Esophagus squamous epithelium (tissue), 5 donors: ENCODE measurements at regions not wholly inside any gene's neighbourhood (a gene's known extent, or its start where the extent isn't known, plus 50 kb on each side); places are given as distances from the start of the nearest gene placed in this dataset.

Source experiments
- DNase-seq: peaks from one replicate; lab custom pipeline; 2025; lab: John Stamatoyannopoulos, UW
- H3K27ac ChIP-seq, 4 donors: fragments of 200-600 bp; sonication (generic); one replicate each; pipeline ENCODE4 v1.5.1; 2016 to 2019; ENCODE audit warnings: mild to moderate bottlenecking in 1 of 4
- H3K27me3 ChIP-seq, 4 donors: fragments of 200-600 bp; sonication (generic); 1 replicate in 3 of 4; 2 replicates in 1 of 4; pipeline versions ENCODE4 v1.5.1 to v1.6.0; 2017 to 2021; ENCODE audit warnings: antibody characterized with exemption in 1 of 4
- H3K36me3 ChIP-seq, 3 donors: fragments of 200-600 bp; sonication (generic); one replicate each; pipeline ENCODE4 v1.5.1; 2016 to 2019
- H3K4me1 ChIP-seq, 3 donors: fragments of 200-600 bp; sonication (generic); one replicate each; pipeline ENCODE4 v1.5.1; 2017 to 2019
- H3K4me3 ChIP-seq, 4 donors: fragments of 200-600 bp; sonication (generic); 1 replicate in 3 of 4; 2 replicates in 1 of 4; pipeline ENCODE4 v1.5.1; 2016 to 2019; ENCODE audit warnings: mild to moderate bottlenecking in 2 of 4, moderate library complexity in 1 of 4
- H3K9me3 ChIP-seq, 3 donors: fragments of 200-600 bp; sonication (generic); one replicate each; pipeline ENCODE4 v1.5.1; 2016 to 2019
- POLR2A ChIP-seq, 4 donors: fragments of 450-650 bp; IDR thresholded peaks; one replicate each; pipeline ENCODE4 v1.6.1; 2017; ENCODE audit warnings: antibody characterized with exemption in 4 of 4, mild to moderate bottlenecking in 4 of 4, moderate library complexity in 3 of 4
- WGBS, 2 donors: methylation state at CpG; one replicate each; pipeline ENCODE4 v1.1.5; 2018; 5-methylcytosine and 5-hydroxymethylcytosine counted together
- intact Hi-C: fragments of 100-400 bp; cut with DNase I; formaldehyde crosslinking; loops from one replicate; pipeline ENCODE4 v1.15.0; 2022
- TF ChIP-seq, protein P1 (sequence below), 6 experiments: fragments of 450-650 bp in 4 of 6; fragments of 200-600 bp in 2 of 6; sonication (generic) in 2 of 6; IDR thresholded peaks; one replicate each; pipeline ENCODE4 v1.5.1; 2016 to 2019; ENCODE audit warnings: antibody characterized with exemption in 6 of 6, mild to moderate bottlenecking in 4 of 6, moderate library complexity in 4 of 6
- donor health status: DM: yes; HTN: yes; CAD: no.

DNA sequence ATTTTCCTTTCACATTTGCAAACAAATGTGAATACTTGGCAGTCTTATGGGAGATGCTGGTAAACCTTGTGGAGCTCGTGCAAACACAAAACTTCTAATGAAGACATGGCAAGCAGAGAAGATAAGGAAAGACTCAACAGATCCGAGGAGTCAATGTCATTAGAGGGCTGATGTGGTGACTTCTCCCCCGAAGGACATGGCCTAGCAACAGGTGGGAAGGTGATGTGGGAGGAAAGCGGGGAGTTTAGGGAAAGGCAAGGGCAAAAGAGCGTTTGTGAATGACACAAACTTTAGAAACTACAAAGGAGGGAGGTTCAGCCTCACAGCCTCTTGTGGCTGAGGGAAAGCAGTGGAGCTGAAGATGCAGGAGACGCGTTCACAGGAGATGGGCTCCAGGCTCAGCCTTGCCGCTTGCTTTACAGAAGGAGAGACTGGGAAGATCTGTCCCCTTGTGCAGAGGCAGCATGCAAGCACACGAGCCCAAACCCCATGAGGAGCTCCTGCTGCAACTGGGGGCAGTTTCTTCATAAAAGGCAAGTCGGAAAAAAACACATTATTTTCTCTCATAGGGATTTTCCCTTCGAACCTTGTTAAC lies 86.6 kb downstream of the SOWAHC start:
- 77 to 80% methylated on average over 11 of the region's 11 CpGs for WGBS, 2 donors

DNA sequence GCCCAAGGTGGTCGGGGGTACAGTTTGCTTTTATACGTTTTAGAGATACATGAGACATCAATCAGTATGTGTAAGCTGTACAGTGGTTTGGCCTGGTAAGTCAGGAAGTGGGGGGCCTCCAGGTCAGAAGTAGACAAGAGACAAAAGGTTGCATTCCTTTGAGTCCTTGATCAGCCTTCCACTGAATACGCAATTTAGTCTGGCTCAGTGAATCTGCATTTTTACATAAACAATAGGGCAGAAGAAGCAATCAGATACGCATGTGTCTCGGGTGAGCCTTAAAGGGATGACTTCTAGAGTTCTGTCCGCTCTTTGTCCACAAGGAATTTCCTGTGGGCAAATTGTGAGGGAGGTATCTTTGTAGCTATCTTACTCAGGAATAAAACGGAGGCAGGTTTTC lies 87.2 kb downstream of the SOWAHC start:
- 81 to 84% methylated on average over 5 to 7 of the region's 7 CpGs for WGBS, 2 donors
- no peak for DNase-seq
- TF ChIP-seq, protein P1, sequence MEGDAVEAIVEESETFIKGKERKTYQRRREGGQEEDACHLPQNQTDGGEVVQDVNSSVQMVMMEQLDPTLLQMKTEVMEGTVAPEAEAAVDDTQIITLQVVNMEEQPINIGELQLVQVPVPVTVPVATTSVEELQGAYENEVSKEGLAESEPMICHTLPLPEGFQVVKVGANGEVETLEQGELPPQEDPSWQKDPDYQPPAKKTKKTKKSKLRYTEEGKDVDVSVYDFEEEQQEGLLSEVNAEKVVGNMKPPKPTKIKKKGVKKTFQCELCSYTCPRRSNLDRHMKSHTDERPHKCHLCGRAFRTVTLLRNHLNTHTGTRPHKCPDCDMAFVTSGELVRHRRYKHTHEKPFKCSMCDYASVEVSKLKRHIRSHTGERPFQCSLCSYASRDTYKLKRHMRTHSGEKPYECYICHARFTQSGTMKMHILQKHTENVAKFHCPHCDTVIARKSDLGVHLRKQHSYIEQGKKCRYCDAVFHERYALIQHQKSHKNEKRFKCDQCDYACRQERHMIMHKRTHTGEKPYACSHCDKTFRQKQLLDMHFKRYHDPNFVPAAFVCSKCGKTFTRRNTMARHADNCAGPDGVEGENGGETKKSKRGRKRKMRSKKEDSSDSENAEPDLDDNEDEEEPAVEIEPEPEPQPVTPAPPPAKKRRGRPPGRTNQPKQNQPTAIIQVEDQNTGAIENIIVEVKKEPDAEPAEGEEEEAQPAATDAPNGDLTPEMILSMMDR (IDR thresholded peaks at IDR 0.05), result no peak
- TF ChIP-seq POLR2A (IDR thresholded peaks at IDR 0.05), result no peak
- Histone ChIP-seq H3K4me3 (no peak overlapping the region), H3K27me3 (no peaks in the 10 kb centered on the region), H3K27ac (peak overlapping the region; percentile 84 to 94 (median 90)), H3K4me1 (peaks cover 30 to 69% (median 47%) of the 10 kb centered on the region in 3 donors), H3K9me3 (no peaks in the 10 kb centered on the region), H3K36me3 (no peaks in the 10 kb centered on the region)
- intact Hi-C loops, result loop anchor here (10.0 kb wide), 1 partner anchor 87 kb away; the partner anchor contains the start of genes SEPTIN10 and SOWAHC

More for the DNA sequence above, 86.6 kb downstream of the SOWAHC start:
- Histone ChIP-seq H3K27me3 (no peaks in the 10 kb centered on the region), H3K4me3 (no peak overlapping the region), H3K9me3 (no peaks in the 10 kb centered on the region), H3K27ac (peak overlapping the region; percentile 84 to 94 (median 90)), H3K4me1 (peaks cover 30 to 70% (median 47%) of the 10 kb centered on the region in 3 donors), H3K36me3 (no peaks in the 10 kb centered on the region)
- no peak for DNase-seq
- TF ChIP-seq, protein P1 (IDR thresholded peaks at IDR 0.05), result no peak
- no peak for TF ChIP-seq POLR2A (IDR thresholded peaks at IDR 0.05)
- intact Hi-C loops, result loop anchor here (10.0 kb wide), 1 partner anchor 86 kb away; the partner anchor contains the start of genes SEPTIN10 and SOWAHC

DNA sequence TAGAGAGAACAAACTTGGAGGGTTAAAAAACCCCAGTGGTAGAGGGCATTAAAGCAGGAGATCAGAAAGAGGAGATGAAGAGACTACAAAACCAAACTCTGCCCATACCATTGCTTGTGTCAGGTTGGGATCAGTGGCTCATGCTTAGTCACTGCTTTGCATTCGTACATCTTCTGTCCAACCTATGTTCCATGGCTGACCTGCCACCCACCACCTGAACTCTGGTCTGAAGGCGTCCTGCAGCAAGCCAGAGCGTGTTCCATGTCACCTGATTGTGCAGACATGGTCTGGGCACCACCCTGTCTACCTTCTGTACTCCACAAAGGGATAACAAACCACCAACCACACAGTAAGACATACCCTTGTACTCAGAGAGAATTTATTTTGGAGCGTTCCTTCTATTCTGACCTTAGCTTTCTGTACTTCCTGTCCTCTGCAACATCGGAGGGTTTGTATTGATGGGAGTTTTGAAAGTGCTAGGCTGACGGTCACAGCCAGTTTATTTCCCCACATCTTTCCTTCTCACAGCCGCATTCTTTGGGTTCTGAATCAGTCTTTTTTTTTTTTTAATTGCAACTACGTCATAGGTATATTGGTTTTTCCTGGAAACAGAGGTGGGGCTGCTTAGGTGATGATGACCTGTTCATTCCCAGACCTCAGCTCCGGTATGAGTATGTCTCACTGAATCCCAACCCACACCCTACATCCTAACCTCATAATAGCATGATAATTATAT lies 88.3 kb downstream of the SOWAHC start:
- WGBS, 2 donors, result 18 to 40% methylated on average over 9 of the region's 9 CpGs
- no peak for DNase-seq
- intact Hi-C loops, result loop anchor here (10.0 kb wide), 1 partner anchor 88 kb away; the partner anchor contains the start of genes SEPTIN10 and SOWAHC
- no peaks in the 10 kb centered on the region for H3K36me3 ChIP-seq
- H3K27ac ChIP-seq, result peak overlapping the region; percentile 84 to 94 (median 90)
- peaks cover 30 to 75% (median 48%) of the 10 kb centered on the region in 3 donors for H3K4me1 ChIP-seq
- TF ChIP-seq, protein P1 (IDR thresholded peaks at IDR 0.05), result no peak
- TF ChIP-seq POLR2A (IDR thresholded peaks at IDR 0.05), result no peak
- no peaks in the 10 kb centered on the region for H3K9me3 ChIP-seq
- H3K27me3 ChIP-seq, result no peaks in the 10 kb centered on the region
- H3K4me3 ChIP-seq, result peak overlapping the region in 1 of 4 donors; percentile 0

DNA sequence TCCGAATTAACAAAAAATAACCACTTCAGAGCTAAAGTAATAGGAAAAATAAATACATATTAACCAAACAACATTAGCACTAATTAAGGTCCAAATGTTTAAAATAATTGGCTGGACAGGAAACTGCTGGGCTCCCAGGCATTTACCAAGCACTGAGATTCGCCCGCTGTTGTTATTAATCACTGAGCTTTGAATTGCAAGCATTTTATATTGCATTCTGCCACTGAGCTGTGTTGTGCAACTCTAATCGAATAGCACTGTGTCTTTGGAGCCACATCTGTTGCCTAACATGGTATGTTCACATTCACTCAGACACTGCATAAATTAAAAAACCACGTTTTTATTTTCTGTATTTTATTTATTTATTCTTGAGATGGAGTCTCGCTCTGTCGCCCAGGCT lies 88.9 kb downstream of the SOWAHC start:
- no peaks in the 10 kb centered on the region for H3K27me3 ChIP-seq
- H3K4me3 ChIP-seq, result no peak overlapping the region
- no peaks in the 10 kb centered on the region for H3K36me3 ChIP-seq
- peaks cover 30 to 75% (median 52%) of the 10 kb centered on the region in 3 donors for H3K4me1 ChIP-seq
- H3K27ac ChIP-seq, result peak overlapping the region; percentile 77 to 94 (median 90)
- intact Hi-C loops, result loop anchor here (10.0 kb wide), 1 partner anchor 88 kb away; the partner anchor contains the start of genes SEPTIN10 and SOWAHC
- 49 to 58% methylated on average over 7 of the region's 7 CpGs for WGBS, 2 donors
- H3K9me3 ChIP-seq, result no peaks in the 10 kb centered on the region
- TF ChIP-seq, protein P1 (IDR thresholded peaks at IDR 0.05), result no peak
- TF ChIP-seq POLR2A (IDR thresholded peaks at IDR 0.05), result no peak
- DNase-seq, result no peak

DNA sequence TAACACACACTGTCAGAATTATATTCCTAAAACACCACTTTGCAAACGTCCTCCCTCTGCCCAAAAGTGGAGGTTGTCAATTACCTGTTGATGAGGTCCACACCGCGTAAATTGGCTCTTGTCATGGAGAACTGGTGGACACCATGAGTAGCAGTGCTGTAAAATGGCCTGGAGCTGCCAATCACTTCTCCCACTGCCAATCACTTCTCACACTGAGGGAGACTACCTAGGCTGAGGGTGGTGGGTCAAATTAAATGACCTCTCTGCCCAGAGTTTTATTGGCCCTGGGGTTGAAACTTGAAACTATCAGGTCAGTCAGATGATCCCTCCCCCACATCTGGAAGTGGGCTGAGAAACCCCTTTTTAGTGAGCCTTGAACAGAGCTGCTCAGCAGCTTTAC lies 89.6 kb downstream of the SOWAHC start:
- no peak for DNase-seq
- no peaks in the 10 kb centered on the region for H3K36me3 ChIP-seq
- TF ChIP-seq, protein P1 (IDR thresholded peaks at IDR 0.05), result no peak
- TF ChIP-seq POLR2A (IDR thresholded peaks at IDR 0.05), result no peak
- H3K27ac ChIP-seq, result peak overlapping the region; percentile 77 to 94 (median 90)
- no peaks in the 10 kb centered on the region for H3K9me3 ChIP-seq
- intact Hi-C loops, result loop anchor here (10.0 kb wide), 1 partner anchor 89 kb away; the partner anchor contains the start of genes SEPTIN10 and SOWAHC
- H3K4me1 ChIP-seq, result peaks cover 26 to 75% (median 49%) of the 10 kb centered on the region in 3 donors
- no peak overlapping the region for H3K4me3 ChIP-seq
- 87 to 88% methylated on average over 3 of the region's 3 CpGs for WGBS, 2 donors
- no peaks in the 10 kb centered on the region for H3K27me3 ChIP-seq
